HG02870 (cell line): ENCODE measurements at regions not wholly inside any gene's neighbourhood (a gene's known extent, or its start where the extent isn't known, plus 50 kb on each side); places are given as distances from the start of the nearest gene placed in this dataset.

Source experiments
- ATAC-seq: cut with Tn5 transposase; IDR thresholded peaks from one replicate; pipeline ENCODE4 v1.9.1; 2021; ENCODE audit warnings: mild to moderate bottlenecking, moderate library complexity; ENCODE audit not compliant: unreplicated experiment

DNA sequence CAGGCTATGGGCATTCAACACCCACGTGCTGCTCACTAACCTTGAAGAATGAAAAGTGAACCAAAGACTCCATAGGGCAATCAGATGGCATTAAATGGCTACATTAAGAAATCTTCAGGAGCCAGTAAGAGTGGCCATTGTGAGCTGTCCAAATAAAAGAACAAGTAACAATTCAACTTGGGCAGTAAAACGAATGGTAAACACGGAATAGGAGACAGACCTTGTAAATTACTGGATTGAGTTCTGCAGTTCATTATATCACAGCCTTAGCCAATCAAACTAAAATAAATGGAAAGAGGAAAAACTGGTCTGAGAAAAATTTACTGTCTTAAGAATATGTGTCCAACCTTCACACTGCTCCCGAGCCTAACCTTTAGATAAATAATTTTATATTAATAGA is 306.5 kb upstream of the ZNF521 start:
- no peak for ATAC-seq

DNA sequence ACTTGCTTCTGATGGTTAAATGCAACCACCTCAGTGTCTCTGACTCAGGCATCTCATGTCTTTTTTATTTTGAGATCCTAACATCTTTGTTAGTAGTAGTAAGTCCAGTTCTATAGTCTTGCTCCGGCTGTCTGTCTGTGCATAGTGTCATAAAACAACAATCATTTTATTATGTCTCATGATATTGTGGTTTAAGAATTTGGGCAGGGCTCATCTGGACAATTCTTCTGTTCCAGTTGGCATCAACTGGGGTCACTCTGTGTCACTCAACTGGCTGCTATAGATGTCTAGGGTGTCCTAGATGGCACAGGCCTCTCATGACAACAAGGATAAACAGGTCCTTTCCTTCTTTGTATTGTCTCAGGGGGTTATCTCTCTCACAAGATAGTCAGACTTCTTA is 299.6 kb upstream of the ZNF521 start:
- ATAC-seq, result no peak

DNA sequence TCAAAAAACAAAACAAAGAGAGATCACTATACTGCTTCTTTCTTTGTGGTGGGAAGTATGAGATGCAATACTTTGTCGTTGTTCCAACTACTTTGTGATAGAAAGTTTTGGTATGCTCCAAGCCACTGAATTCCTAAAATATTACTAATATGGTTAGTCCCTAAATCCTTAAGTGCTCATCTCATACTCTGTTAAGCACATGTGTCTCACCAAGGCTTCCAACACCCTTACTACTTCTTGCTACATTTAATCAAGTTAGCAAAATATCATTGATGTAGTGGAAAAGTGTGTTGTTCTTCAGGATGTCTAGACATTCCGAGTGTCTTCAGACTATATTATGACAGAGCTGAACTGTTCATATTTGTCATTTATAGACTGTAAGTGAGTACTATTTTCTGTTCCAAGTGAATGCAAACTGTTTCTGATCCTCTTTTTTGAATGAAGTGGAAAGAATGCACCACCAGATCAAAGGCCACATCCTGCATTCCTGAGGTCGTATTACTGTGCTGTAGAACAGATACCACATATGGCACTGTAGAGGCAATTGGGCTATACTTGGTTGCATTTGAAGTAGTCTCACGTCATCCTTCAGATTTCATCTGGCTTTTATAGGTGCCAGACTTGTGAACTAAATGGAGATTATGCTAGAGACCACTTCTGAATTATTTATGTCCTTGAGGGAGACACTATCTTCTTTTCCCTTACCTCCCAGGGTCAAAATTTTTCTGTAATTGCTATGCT is 298.4 kb upstream of the ZNF521 start:
- ATAC-seq, result no peak

DNA sequence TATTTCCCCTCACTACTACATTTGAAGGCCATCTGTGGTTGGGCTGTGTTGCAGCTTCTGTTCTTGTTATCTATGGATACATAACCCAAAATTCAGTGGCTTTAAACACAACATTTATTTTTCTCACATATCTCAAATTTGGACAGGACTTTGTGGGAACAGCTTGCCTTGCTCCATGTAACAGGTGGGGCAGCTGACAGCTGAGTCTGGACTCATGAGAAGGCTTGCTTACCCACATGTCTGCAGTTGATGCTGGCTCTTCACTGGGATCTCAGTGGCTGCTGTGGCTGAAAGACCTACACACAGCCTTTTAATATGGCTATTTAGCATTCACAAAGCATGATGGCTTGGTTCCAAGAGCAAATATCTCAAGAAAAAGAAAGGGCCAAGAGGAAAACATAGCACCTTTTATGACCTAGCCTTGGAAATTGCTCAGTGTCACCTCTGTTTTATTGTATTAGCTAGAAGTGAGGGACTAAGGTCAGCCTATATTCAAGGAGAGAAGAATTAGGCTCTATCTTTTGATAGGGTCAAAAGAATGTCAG is 296.8 kb upstream of the ZNF521 start:
- no peak for ATAC-seq

DNA sequence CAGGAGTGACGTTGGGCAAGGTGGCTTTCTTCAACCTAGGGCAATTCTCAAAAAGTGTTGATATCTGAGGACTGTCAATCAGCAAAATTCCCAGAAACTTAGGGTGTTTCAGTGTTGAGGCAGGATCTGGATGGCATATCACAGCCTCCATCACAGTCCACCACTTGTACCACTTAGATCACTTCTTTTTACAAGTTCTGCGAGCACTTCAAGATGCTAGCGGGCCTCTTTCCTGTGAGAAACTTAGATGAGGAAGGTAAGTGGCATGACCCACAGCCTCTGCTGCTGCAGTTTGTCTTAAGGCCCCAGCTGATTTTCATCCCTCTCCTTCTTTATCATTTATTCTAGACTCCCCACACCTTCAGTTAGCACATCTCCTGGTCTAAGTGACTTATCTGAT is 295.4 kb upstream of the ZNF521 start:
- no peak for ATAC-seq

DNA sequence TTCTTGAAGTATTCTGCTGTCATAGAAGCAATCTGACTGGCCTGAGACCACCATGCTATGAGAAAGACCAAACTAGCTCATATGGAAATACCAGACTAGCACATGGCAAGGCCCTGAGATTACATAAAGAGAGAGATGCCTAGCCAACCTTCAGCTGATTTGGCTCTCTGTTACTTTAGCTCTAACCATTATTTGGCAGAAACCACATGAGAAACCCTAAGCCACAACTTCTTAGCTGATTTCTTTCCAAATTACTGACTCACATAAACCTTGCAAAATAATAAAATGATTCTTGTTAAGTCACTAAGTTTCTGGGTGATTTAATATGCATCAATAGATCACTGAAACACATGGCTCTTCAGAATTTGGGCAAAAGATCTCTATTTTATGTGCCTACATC is 295.0 kb upstream of the ZNF521 start:
- ATAC-seq, result no peak

DNA sequence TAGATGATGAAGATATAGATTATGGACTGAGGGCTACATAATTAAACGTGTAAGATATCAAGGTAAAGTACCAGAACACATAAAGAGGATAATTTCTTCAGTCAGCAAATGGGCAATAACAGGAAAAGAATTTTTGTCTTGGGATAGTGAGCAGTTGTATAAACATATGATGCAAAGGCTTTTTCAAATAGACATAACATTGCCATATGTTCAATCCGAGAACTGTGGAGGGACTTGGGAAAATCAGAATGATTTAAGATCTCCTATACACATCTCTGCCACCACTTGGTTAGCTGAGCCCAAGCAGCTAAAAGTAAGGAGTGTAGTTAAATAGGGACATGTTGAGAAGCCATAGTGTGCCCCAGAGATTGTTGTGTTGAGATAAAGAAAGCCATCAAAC is 287.6 kb upstream of the ZNF521 start:
- ATAC-seq, result no peak

DNA sequence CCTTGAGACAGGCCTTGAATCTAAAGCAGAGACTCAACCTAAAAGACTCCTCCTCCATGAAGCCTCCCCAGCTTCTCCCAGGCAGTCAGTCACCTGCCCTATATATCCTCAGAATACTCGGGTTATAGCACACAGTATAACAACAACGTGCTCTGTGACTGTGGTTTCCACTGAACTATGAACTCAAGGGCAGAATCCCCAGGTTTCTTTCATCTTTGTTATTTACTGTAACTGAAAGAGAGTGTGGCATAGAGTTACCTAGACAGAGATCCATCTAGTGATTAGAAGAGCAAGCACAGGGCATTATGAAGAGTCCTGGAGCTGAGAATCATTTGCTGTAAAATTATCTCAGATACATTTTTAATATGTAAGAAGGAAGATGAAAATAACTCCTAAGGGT is 281.6 kb upstream of the ZNF521 start:
- no peak for ATAC-seq

DNA sequence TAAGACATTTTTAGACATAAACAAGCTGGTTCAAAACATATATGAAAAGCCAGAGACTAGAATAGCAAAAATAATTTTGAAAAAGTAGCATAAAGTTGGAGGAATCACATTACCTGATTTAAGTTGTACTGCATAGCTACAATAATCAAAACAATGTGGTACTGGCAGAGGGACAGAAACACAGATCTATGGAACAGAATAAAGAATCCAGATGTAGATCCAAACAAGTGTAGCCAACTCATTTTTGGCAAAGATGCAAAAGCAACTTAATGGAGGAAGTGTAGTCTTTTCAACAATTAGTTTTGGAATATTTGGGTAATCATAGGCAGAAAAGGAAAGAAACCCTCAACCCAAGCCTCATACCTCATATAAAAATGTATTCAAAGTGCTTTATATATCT is 278.7 kb upstream of the ZNF521 start:
- no peak for ATAC-seq

DNA sequence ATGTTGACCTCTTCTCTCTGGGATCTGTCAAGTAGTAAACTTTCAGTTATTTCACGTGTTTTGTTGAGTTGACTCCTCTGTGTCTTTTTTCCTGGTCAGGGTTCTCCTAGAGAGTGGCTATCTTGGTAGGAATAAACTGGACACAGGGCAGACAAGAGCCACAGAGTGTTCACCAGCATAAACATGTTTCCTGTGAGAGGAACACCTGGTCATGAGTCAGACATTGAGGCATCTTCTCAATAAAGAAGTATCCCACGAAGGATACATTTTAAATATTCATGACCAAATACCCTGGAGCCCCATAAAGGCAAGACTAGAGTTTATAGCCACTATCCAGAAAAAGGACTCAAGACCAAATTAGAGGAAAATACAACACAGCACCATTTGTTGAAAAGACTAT is 269.7 kb upstream of the ZNF521 start:
- ATAC-seq, result no peak

DNA sequence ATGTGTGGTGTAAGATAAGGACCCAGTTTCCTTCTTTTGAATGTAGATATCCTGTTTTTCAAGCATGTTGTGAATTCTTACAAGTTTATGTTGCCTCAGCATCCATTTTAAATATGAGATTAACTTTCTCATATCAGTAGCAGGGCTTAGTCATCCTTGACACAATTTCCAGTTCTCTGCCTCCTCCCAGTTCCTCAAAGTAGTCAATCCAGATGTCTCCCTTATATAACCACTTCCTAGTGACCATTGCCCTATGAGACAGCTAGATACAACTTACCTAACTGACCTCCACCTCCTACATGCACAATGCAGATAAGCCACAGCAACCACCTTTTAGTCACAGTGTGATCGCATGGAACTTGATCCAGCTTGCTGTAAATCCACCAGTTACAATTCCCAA is 269.2 kb upstream of the ZNF521 start:
- no peak for ATAC-seq

DNA sequence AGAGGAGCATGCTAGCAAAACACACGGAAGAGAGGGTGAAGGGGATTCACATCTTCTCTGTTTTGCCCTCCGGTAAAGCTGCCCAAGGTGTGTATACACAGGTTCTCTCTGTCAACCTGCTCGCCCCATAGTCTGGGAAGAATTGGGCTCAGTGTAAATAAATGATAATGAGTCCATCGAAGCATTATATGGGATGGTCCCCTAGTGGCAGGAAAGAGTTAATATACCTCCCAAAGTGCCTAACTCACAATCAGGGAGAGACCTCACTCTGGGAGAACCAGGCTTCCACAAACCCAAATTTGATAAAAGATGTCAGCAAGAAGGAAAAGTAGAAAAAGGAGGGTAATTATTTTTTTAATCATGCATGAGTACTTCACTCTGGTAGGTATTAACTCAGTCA is 262.2 kb upstream of the ZNF521 start:
- no peak for ATAC-seq

DNA sequence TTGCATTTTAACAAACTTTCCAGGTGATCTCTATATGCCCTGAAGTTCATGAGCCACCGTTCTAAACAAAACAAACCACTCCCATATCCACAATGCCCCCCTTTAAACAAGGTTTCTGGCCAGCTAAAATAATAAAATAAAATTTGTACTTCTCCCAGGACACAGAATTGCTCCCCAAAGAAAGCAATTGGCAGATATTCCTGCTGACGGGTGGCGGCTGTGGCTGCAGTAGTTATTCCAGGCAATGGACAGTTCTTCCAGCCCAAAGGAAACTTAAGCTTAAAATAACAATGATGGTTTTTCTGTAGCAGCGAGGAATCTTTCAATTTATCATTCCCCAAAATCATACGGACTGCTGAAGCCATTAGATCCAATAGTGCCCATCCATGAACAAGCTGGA is 260.5 kb upstream of the ZNF521 start:
- ATAC-seq, result no peak

DNA sequence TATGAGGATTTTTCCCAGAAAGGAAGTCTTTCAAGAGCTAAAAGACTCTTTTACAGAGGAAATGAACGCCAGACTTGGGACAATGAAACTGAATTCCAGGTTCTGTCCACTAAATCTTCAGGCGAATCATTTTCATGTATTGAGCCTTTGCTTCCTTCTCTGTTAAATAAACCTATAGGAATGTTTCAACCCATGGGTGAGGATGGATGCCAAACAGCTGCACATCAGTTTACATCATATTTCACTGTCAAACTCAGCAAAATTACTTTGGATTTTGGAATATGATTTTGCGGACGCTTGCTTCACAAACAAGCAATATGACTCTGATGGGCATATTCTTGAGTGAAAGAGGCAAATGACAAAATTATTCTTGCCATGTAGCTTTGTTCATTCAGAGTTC is 256.1 kb upstream of the ZNF521 start:
- no peak for ATAC-seq

DNA sequence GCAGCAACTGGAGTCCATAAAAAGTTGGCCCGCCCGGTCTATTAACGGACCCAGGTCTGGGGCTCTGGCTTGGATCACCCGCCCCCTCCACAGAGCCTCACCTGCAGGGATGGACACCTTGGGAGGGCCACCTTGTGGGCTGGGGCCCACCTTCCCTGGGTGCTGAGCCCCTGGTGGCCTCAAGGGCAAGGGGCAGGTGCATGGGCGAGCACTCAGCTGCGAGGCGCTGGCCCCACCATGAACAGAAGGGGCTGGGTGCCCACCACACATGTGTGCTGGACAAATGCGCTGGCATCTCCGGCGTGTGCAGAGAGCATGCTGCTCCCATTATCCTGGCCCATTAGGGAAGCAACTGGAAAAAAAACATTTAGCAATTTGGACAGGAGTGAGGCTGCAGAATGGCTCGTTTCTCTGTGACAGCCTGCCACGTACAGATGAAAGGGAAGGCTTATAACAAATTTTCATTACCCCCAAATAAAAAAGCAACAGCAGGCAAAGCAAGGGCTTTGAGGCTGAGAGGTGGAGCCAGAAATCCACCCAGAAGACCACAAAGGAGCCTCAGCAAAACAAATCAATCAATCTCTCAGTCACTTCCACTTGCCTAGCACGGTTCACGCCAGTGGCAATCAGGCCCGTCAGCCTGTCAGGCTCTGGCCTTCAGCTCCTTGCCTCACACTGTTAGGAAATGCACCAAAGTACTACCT is 253.1 kb upstream of the ZNF521 start:
- ATAC-seq, result no peak

DNA sequence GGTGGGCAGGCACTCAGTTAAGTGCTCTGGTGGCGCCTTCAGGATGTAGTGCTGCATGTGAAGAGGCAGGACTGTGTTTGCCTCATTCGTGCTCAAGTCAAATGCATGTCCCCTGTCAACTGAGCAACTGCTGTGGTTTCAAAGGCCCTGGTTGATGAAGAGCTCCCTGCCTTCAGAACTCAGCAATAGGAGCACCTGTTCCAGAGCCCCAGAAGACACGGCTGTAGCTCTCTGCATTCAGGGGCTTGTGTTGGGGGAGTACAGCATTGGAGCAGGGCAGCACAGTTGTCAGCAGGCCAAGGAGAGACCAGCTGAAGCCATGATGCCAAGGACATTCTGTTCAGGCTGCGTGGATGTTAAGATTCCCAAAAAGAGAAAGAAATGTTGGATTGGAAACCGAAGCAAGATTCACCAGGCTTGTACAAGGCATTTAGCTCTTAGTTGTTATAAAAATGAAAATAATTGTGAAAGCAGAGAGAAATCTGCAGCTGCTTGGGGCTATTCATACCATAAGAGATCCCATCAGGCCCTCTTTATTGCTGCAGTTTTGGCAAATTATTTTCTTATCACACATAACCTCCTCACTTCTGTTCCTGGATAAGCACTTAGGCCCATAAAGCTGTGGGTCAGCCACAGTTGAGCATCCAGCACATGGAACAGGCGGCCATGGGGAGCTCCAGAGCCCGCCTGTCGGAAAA is 252.4 kb upstream of the ZNF521 start:
- ATAC-seq, result no peak

DNA sequence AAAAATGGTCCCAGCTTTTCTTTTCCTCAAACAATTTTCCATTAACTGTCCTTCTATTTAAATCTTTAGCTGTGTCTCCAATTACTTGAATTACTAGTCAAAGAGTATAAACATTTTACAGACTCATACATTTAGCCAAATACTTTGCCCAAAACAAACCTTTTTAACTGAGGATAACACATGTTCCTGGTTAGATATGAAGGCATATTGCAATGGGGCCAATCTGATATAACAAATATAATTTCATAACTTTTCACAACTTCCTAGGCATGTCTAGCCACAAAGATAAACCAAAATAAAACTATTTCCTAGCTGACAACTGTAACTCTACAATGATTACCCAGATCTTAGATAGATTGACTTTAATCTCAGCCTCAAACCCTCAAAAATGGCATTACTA is 247.5 kb upstream of the ZNF521 start:
- ATAC-seq, result no peak

DNA sequence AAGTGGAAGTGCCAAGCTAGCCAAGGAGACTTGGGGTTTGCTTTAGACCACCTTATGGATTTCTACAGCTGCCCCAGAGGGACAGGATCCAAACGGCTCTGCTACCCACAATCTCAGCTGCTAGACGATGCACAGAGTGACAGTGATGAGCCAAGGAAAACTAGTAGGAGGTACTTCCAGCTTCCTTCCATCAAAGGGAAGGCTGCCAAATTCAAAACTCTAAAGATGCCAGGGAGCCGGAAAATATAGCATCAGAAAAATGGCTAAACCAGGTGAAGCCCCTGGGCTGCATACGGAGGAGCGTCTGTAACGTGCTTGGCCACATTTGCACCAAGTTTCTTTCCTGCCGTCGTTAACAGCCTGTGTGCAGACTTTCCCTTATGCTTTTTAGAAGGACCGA is 245.5 kb upstream of the ZNF521 start:
- ATAC-seq, result no peak

DNA sequence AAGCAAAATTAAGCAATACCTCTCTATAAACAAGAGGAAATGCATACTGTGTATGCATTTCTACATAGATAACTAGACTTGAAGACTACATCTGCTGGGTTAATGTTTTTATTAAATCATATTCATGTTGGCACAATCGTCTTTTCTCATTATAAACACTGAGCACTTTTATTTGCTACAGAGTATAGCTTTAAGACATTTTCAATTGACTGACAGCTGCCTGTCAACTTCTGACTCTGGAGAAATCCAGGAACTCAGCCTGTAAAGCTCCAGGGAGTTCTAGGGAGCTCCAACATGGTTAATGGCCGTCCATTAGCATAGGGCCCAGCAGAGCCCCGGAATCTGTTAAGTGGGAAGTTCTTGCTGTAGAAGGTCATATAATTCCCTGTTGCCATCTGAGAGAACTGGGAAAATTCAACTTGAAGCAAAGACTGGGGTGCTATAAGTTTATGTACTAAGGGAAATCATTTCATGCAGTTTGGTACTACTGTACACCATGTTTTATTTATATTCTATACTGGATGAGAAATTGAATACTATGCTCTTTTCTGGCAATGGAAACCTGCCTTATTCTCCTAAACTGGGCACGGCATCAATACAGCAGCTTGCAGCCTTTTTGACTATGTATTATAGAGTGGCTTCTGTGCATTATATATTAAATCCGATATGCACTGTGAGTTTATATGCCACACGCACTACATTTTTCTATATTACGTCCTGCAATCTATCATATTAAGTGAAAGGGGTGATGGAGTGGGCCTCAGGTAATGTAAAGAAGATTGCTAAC is 243.5 kb upstream of the ZNF521 start:
- ATAC-seq, result no peak

DNA sequence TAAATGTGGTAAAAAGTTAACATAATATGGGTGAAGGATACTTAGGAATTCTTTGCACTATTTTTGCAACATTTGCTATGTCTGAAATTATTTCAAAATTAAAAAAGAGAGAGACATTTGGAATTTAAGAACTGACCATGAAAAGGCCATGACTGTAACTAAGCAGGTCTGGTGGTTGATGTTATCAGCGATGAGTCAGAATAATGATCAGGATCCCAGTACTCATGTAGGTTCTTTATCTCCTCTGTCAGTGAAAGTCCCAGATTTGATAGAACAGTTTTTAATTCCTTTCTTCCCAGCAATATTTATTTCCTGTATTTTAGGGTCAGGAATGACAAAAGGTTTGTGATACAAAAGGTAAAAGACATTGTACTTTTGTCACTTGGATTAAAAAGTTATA is 242.4 kb upstream of the ZNF521 start:
- no peak for ATAC-seq

DNA sequence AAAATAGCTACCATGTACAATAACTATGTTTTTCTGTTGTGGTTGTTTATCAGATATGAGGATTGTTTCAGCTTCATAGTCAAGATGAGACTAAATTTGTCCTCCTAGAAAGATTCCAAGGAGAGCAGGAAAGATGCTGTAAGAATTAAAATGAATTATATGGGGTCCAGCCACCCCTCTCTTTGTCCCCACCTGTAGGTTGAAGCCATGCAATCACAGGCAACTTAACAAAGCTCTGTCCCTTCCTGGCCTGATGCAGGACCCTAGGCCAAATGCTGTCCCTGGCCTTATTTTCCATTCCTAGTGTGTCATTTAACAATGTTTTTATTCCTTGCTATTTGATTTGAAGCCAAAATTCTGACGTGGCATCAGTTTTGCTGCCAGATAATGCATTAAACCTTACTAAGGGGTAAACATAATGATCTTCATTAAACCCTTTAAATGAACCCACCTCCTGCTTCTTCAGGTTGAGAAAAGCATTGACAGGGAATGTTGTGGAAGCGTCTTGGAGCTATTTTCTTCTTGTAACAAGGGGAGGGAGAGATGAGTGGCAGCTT is 240.9 kb upstream of the ZNF521 start:
- no peak for ATAC-seq
